Lower leg skin (tissue), 3 donors: ENCODE measurements at regions not wholly inside any gene's neighbourhood (a gene's known extent, or its start where the extent isn't known, plus 50 kb on each side); places are given as distances from the start of the nearest gene placed in this dataset.

Experiments
- CTCF ChIP-seq, 3 donors: fragments of 450-650 bp; IDR thresholded peaks; one replicate each; pipeline ENCODE4 v1.5.1; 2016; ENCODE audit warnings: antibody characterized with exemption in 3 of 3, mild to moderate bottlenecking in 3 of 3, moderate library complexity in 2 of 3
- POLR2A ChIP-seq, 2 donors: fragments of 450-650 bp; IDR thresholded peaks; one replicate each; pipeline ENCODE4 v1.6.1; 2016 to 2017; ENCODE audit warnings: antibody characterized with exemption in 2 of 2, mild to moderate bottlenecking in 1 of 2, moderate library complexity in 1 of 2

GRCh38 chr1:96346719-96347118 is 374.9 kb upstream of the PTBP2 start:
- TF ChIP-seq CTCF (IDR thresholded peaks at IDR 0.05) (no peak), POLR2A (IDR thresholded peaks at IDR 0.05) (no peak)
